ENCODE measurements at regions not wholly inside any gene's neighbourhood (a gene's known extent, or its start where the extent isn't known, plus 50 kb on each side); places are given as distances from the start of the nearest gene placed in this dataset.

- Histone ChIP-seq H3K36me3 (no peaks in the 10 kb centered on the region), H3K4me1 (ENCODE audit: control insufficient read depth in 1 of 2, low read depth in 2 of 2) (no peaks in the 10 kb centered on the region), H3K27me3 (replicated peaks; ENCODE audit: insufficient read depth) (no peaks in the 10 kb centered on the region), H3K4me3 (no peak overlapping the region), H3K9me3 (peaks cover 5% of the 10 kb centered on the region), H3K27ac (no peak overlapping the region)
- DNase-seq (ENCODE audit: low spot score) (no peak), ATAC-seq (ENCODE audit: insufficient number of reproducible peaks, low FRiP score, low read depth) (no peak)
- TF ChIP-seq CTCF (IDR thresholded peaks at IDR 0.05) = no peak
Measured at GRCh38 chr14:42163136-42163535, 556.5 kb downstream of the LRFN5 start.

DNA sequence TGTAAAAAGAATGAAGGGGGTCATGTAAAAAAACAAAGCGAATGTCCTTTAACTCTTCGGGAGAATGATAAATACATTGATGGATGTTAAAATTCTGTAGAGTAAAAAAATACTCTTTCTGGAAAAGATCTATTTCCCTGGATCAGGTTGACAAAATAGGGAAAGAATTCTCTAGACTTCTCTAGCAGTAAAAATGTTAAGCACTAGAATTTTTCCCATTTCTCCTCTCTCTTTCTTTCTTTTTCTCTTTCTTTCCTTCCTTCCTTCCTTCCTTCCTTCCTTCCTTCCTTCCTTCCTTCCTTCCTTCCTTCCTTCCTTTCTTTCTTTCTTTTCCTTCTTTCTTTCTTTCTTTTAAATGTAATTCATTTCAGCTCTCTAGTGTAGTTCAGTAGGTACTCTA is 552.5 kb downstream of the LRFN5 start:
- ATAC-seq (ENCODE audit: insufficient number of reproducible peaks, low FRiP score, low read depth) (no peak), DNase-seq (ENCODE audit: low spot score) (no peak)
- H3K27me3 ChIP-seq (replicated peaks; ENCODE audit: insufficient read depth) = no peaks in the 10 kb centered on the region
- no peak overlapping the region for H3K27ac ChIP-seq
- H3K9me3 ChIP-seq = no peaks in the 10 kb centered on the region
- H3K4me3 ChIP-seq = no peak overlapping the region
- no peaks in the 10 kb centered on the region for H3K36me3 ChIP-seq
- TF ChIP-seq CTCF (IDR thresholded peaks at IDR 0.05) = no peak
- no peaks in the 10 kb centered on the region for H3K4me1 ChIP-seq (ENCODE audit: control insufficient read depth in 1 of 2, low read depth in 2 of 2)

DNA sequence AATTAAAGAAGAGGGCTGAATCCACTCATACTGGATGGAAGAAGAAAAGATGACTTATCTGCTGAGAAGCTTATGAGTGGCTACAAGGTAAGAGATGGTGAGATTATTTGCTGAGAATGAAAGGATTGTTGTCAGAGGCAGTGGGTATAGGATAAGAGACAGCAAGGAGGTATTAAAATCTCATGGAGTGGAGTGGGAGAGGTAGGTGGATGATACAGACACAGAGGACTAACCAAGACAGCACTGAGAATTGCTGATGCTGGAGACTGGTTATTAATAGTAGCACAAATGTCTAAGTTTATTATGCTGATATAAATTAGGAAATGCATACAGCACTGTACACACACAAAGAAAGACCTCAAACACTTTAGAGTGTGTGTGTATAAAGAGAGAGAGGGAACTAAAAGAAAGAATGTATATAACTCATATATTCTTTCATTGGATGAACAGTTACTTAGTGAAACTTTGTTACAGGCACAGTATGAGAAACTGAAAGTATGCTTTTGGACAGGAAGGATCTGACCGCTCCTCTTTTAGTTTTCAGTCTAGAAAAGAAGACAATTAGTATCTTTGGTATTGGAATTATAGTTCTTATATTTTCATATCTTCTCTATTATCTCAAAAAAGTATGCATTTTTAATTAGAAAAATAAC is 543.1 kb downstream of the LRFN5 start:
- Histone ChIP-seq H3K9me3 (no peaks in the 10 kb centered on the region), H3K27me3 (replicated peaks; ENCODE audit: insufficient read depth) (no peaks in the 10 kb centered on the region), H3K27ac (no peak overlapping the region), H3K4me1 (ENCODE audit: control insufficient read depth in 1 of 2, low read depth in 2 of 2) (no peaks in the 10 kb centered on the region), H3K4me3 (no peak overlapping the region), H3K36me3 (no peaks in the 10 kb centered on the region)
- ATAC-seq (ENCODE audit: insufficient number of reproducible peaks, low FRiP score, low read depth) (no peak), DNase-seq (ENCODE audit: low spot score) (no peak)
- no peak for TF ChIP-seq CTCF (IDR thresholded peaks at IDR 0.05)

DNA sequence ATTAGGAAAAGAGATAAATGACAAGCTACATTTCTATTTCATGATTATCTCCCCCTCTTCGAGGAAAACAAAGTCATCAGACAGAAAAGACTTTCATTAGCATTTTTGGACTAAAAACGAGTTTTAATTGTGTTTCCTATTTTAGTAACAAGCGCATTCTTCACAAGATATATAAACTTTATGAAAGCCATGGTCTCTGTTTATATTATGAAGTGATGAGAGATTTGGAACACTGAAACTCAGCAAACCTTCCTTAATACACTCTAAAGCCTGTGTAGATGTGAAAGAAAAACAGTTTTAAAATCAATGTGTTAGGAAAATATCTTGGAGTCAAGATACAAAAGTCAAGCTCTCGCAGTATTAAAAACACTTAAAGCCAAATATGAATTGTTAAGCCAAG is 539.1 kb downstream of the LRFN5 start:
- Histone ChIP-seq H3K27ac (no peak overlapping the region), H3K36me3 (no peaks in the 10 kb centered on the region), H3K4me3 (no peak overlapping the region), H3K9me3 (no peaks in the 10 kb centered on the region), H3K4me1 (ENCODE audit: control insufficient read depth in 1 of 2, low read depth in 2 of 2) (no peaks in the 10 kb centered on the region), H3K27me3 (replicated peaks; ENCODE audit: insufficient read depth) (no peaks in the 10 kb centered on the region)
- no peak for DNase-seq (ENCODE audit: low spot score)
- no peak for TF ChIP-seq CTCF (IDR thresholded peaks at IDR 0.05)
- ATAC-seq (ENCODE audit: insufficient number of reproducible peaks, low FRiP score, low read depth) = no peak

DNA sequence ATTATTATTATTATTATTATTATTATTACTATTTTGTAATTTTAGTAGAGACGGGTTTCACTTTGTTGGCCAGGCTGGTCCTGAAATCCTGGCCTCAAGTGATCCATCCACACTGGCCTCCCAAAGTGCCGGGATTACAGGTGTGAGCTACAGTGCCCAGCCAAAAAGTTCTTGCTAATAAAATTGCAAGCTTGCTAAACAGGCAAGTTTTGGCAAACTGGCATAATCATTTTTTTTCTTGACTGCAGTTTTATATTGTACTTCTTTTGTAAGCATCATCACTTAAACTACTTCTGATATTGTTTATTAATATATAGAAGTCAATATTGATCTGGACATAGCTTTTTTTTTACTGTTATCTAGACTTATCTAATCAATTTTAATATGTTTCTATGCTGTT is 536.4 kb downstream of the LRFN5 start:
- no peaks in the 10 kb centered on the region for H3K27me3 ChIP-seq (replicated peaks; ENCODE audit: insufficient read depth)
- TF ChIP-seq CTCF (IDR thresholded peaks at IDR 0.05) = no peak
- no peak overlapping the region for H3K4me3 ChIP-seq
- no peak overlapping the region for H3K27ac ChIP-seq
- ATAC-seq (ENCODE audit: insufficient number of reproducible peaks, low FRiP score, low read depth) (no peak), DNase-seq (ENCODE audit: low spot score) (no peak)
- H3K4me1 ChIP-seq (ENCODE audit: control insufficient read depth in 1 of 2, low read depth in 2 of 2) = no peaks in the 10 kb centered on the region
- H3K36me3 ChIP-seq = no peaks in the 10 kb centered on the region
- H3K9me3 ChIP-seq = no peaks in the 10 kb centered on the region

Data from thoracic aorta (tissue), 2 donors.